HT-29 (cell line): ENCODE measurements at regions not wholly inside any gene's neighbourhood (a gene's known extent, or its start where the extent isn't known, plus 50 kb on each side); places are given as distances from the start of the nearest gene placed in this dataset.
"Not testable (repeated sequence)": the region's sequence is repeated elsewhere in the genome, so short reads cannot be mapped to it uniquely, and the experiment has no call there.

Experiments
- DNase-seq: peaks from one replicate; pipeline ENCODE4 v3.0.0-alpha.2; 2015; ENCODE audit warnings: low spot score

GRCh38 chr10:91003379-91003778 is 82.5 kb upstream of the ANKRD1 start:
- not testable (repeated sequence) for DNase-seq

GRCh38 chr10:91005276-91005675 is 84.4 kb upstream of the ANKRD1 start:
- DNase-seq, result not testable (repeated sequence)

- peak; percentile 71 for DNase-seq
These were observed 85.3 kb upstream of the ANKRD1 start for GRCh38 chr10:91006001-91006751.

GRCh38 chr10:91006752-91007346 is 86.0 kb upstream of the ANKRD1 start:
- DNase-seq, result no peak

- DNase-seq, result no peak
These were observed 86.8 kb upstream of the ANKRD1 start for GRCh38 chr10:91007655-91008054.

- no peak for DNase-seq
These were observed 88.2 kb upstream of the ANKRD1 start for GRCh38 chr10:91009121-91009520.

GRCh38 chr10:91010952-91011351 is 90.1 kb upstream of the ANKRD1 start:
- DNase-seq, result no peak

GRCh38 chr10:91012502-91012901 is 91.6 kb upstream of the ANKRD1 start:
- DNase-seq, result no peak

GRCh38 chr10:91013985-91014384 is 93.1 kb upstream of the ANKRD1 start:
- DNase-seq, result no peak

GRCh38 chr10:91017198-91017597 is 96.3 kb upstream of the ANKRD1 start:
- DNase-seq, result no peak

- DNase-seq, result no peak
These were observed 101.0 kb upstream of the ANKRD1 start for GRCh38 chr10:91021901-91022300.

- no peak for DNase-seq
These were observed 101.5 kb upstream of the ANKRD1 start for GRCh38 chr10:91022390-91022789.

- DNase-seq, result no peak
These were observed 102.2 kb upstream of the ANKRD1 start for GRCh38 chr10:91022924-91023699.

GRCh38 chr10:91023700-91024398 is 103.0 kb upstream of the ANKRD1 start:
- DNase-seq, result no peak

GRCh38 chr10:91024541-91024940 is 103.7 kb upstream of the ANKRD1 start:
- DNase-seq, result no peak

- DNase-seq, result no peak
These were observed 111.8 kb upstream of the ANKRD1 start for GRCh38 chr10:91032611-91033206.

GRCh38 chr10:91033324-91033950 is 112.5 kb upstream of the ANKRD1 start:
- no peak for DNase-seq

- no peak for DNase-seq
These were observed 113.2 kb upstream of the ANKRD1 start for GRCh38 chr10:91034042-91034441.

GRCh38 chr10:91034494-91035159 is 113.7 kb upstream of the ANKRD1 start:
- DNase-seq, result no peak

GRCh38 chr10:91035650-91036292 is 114.9 kb upstream of the ANKRD1 start:
- DNase-seq, result no peak
